PC-3 (cell line): ENCODE measurements at regions not wholly inside any gene's neighbourhood (a gene's known extent, or its start where the extent isn't known, plus 50 kb on each side); places are given as distances from the start of the nearest gene placed in this dataset.

ENCODE experiments used
- EZH2 ChIP-seq: fragments of 300-600 bp; sonication (generic); IDR thresholded peaks from one replicate; pipeline ENCODE4 v1.6.1; 2017; ENCODE audit warnings: antibody characterized with exemption, mild to moderate bottlenecking, low read length; ENCODE audit not compliant: unreplicated experiment
- TF ChIP-seq, protein P1 (sequence below): fragments of 300-600 bp; sonication (generic); conservative IDR thresholded peaks from 2 replicates; pipeline ENCODE4 v1.5.1; 2017; ENCODE audit warnings: antibody characterized with exemption, low read depth, mild to moderate bottlenecking, low read length

DNA sequence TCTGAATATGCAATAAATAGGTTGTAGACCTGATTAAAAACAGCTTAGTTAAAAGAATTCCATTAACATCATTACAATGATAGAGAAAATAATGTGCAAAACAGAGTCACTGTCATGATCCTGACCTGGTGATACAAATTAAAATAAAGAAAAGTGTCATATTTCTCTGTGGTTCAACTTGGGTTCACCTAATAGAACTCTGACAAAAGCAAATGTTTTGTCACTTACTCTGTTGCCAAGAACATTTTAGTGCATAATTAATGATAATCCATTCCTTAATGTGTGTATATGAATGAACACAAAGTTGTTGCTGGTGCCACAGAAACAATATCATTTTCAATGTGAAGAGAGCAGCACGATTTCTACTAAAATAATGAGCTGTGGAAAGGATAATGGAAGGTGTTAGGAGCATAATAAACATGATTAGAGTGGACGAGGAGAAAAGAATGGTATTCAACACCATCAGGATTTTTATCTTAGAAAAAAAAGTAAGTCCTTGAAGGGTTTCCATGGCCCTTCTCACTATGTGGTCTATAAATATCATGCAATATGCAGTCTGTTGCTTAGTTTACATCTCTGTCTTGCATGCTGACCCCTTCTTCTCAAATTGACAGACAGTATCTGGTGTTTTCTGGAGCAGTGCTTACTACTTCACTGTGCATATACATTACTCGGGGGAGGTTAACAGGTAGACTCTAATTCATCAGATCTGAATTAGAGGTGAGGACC, 656.6 kb upstream of the MMS22L start:
- TF ChIP-seq, protein P1, sequence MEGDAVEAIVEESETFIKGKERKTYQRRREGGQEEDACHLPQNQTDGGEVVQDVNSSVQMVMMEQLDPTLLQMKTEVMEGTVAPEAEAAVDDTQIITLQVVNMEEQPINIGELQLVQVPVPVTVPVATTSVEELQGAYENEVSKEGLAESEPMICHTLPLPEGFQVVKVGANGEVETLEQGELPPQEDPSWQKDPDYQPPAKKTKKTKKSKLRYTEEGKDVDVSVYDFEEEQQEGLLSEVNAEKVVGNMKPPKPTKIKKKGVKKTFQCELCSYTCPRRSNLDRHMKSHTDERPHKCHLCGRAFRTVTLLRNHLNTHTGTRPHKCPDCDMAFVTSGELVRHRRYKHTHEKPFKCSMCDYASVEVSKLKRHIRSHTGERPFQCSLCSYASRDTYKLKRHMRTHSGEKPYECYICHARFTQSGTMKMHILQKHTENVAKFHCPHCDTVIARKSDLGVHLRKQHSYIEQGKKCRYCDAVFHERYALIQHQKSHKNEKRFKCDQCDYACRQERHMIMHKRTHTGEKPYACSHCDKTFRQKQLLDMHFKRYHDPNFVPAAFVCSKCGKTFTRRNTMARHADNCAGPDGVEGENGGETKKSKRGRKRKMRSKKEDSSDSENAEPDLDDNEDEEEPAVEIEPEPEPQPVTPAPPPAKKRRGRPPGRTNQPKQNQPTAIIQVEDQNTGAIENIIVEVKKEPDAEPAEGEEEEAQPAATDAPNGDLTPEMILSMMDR, result no peak
- no peak for TF ChIP-seq EZH2
